Limb (tissue), 2 donors: ENCODE measurements at regions not wholly inside any gene's neighbourhood (a gene's known extent, or its start where the extent isn't known, plus 50 kb on each side); places are given as distances from the start of the nearest gene placed in this dataset.
"Not testable (repeated sequence)": the region's sequence is repeated elsewhere in the genome, so short reads cannot be mapped to it uniquely, and the experiment has no call there.

Experiments used
- DNase-seq, 2 donors: peaks; one replicate each; pipeline ENCODE4 v3.0.0-alpha.2; 2016; ENCODE audit errors: extremely low spot score in 2 of 2

- DNase-seq: no peak
These were observed 158.6 kb upstream of the ALG10B start for GRCh38 chr12:38157933-38158401.

- no peak for DNase-seq
These were observed 158.0 kb upstream of the ALG10B start for GRCh38 chr12:38158428-38159091.

- no peak for DNase-seq
These were observed 157.5 kb upstream of the ALG10B start for GRCh38 chr12:38159092-38159551.

GRCh38 chr12:38159591-38160317 is 156.8 kb upstream of the ALG10B start:
- no peak for DNase-seq

GRCh38 chr12:38160318-38161122 is 156.1 kb upstream of the ALG10B start:
- no peak for DNase-seq

- DNase-seq: no peak
These were observed 155.2 kb upstream of the ALG10B start for GRCh38 chr12:38161123-38162000.

- DNase-seq: no peak
These were observed 154.6 kb upstream of the ALG10B start for GRCh38 chr12:38162013-38162412.

GRCh38 chr12:38162708-38163441 is 153.7 kb upstream of the ALG10B start:
- DNase-seq: no peak

GRCh38 chr12:38163442-38163801 is 153.2 kb upstream of the ALG10B start:
- no peak for DNase-seq

GRCh38 chr12:38166225-38166624 is 150.3 kb upstream of the ALG10B start:
- no peak for DNase-seq

GRCh38 chr12:38175538-38175937 is 141.0 kb upstream of the ALG10B start:
- no peak for DNase-seq

GRCh38 chr12:38183617-38184016 is 133.0 kb upstream of the ALG10B start:
- DNase-seq: not testable (repeated sequence)

GRCh38 chr12:38197286-38197685 is 119.3 kb upstream of the ALG10B start:
- DNase-seq: not testable (repeated sequence)

GRCh38 chr12:38201461-38202276 is 114.9 kb upstream of the ALG10B start:
- no peak for DNase-seq

- no peak for DNase-seq
These were observed 111.7 kb upstream of the ALG10B start for GRCh38 chr12:38204831-38205230.

GRCh38 chr12:38222011-38222410 is 94.6 kb upstream of the ALG10B start:
- no peak for DNase-seq

- DNase-seq: not testable (repeated sequence)
These were observed 78.2 kb upstream of the ALG10B start for GRCh38 chr12:38238328-38238727.

- DNase-seq: no peak
These were observed 62.8 kb upstream of the ALG10B start for GRCh38 chr12:38253778-38254177.

GRCh38 chr12:38258411-38258810 is 58.2 kb upstream of the ALG10B start:
- no peak for DNase-seq
